Adrenal gland (tissue), 9 donors: ENCODE measurements at regions not wholly inside any gene's neighbourhood (a gene's known extent, or its start where the extent isn't known, plus 50 kb on each side); places are given as distances from the start of the nearest gene placed in this dataset.

Experiments
- DNase-seq, 7 donors: peaks; one replicate each; pipeline ENCODE4 v3.0.0-alpha.2; 2019 to 2020
- H3K27ac ChIP-seq, 5 donors: fragments of 200-600 bp; sonication (generic) in 4 of 5; 1 replicate in 3 of 5; 2 replicates in 2 of 5; pipeline versions ENCODE4 v1.5.1 to v1.8.0; 2016 to 2020; ENCODE audit warnings: mild to moderate bottlenecking in 1 of 5
- H3K27me3 ChIP-seq: fragments of 200-600 bp; 2 replicates; pipeline ENCODE4 v1.8.0; 2021
- H3K36me3 ChIP-seq, 2 donors: fragments of 200-600 bp; replicated peaks in 1 of 2; 1 replicate in 1 of 2; 2 replicates in 1 of 2; pipeline versions ENCODE4 v1.5.1 to v1.8.0; 2018 to 2022
- H3K4me1 ChIP-seq, 2 donors: fragments of 200-600 bp; replicated peaks in 1 of 2; 1 replicate in 1 of 2; 2 replicates in 1 of 2; pipeline versions ENCODE4 v1.5.1 to v1.8.0; 2018 to 2021
- H3K4me3 ChIP-seq, 4 donors: fragments of 200-600 bp; sonication (generic) in 3 of 4; one replicate each; pipeline ENCODE4 v1.5.1; 2016 to 2018
- H3K9me3 ChIP-seq, 3 donors: fragments of 200-600 bp; sonication (generic) in 1 of 3; replicated peaks in 1 of 3; 1 replicate in 2 of 3; 2 replicates in 1 of 3; pipeline versions ENCODE4 v1.5.1 to v1.8.0; 2016 to 2021
- POLR2A ChIP-seq, 2 donors: fragments of 450-650 bp; IDR thresholded peaks; one replicate each; pipeline ENCODE4 v1.6.1; 2017; ENCODE audit warnings: antibody characterized with exemption in 2 of 2, mild to moderate bottlenecking in 2 of 2, moderate library complexity in 1 of 2
- WGBS, 4 donors: extraction: QIAGEN DNeasy Blood & Tissue Kit in 2 of 4; methylation state at CpG; one replicate each; pipeline versions ENCODE4 v1.1.5 to v1.1.7; 2013 to 2017; 5-methylcytosine and 5-hydroxymethylcytosine counted together
- intact Hi-C, 2 donors: fragments of 100-400 bp; cut with DNase I; formaldehyde crosslinking; loops; one replicate each; pipeline versions ENCODE4 v1.14.1 to v1.15.0; 2022 to 2023
- TF ChIP-seq, protein P1 (sequence below), 6 experiments: fragments of 450-650 bp in 4 of 6; fragments of 200-600 bp in 2 of 6; sonication (generic) in 1 of 6; IDR thresholded peaks; 1 replicate in 5 of 6; 2 replicates in 1 of 6; pipeline versions ENCODE4 v1.5.1 to v1.8.0; 2016 to 2021; ENCODE audit warnings: antibody characterized with exemption in 6 of 6, mild to moderate bottlenecking in 2 of 6, moderate library complexity in 1 of 6
- donor health status: healthy with polysubstance abuse.
- donor health status: Bipolar disorder and iron deficiency.
- donor health status: DM: yes; HTN: yes; CAD: no.
- donor health status: DM: no; HTN: no; CAD: no.
- donor health status: DM: no; HTN: no; CAD: no.

DNA sequence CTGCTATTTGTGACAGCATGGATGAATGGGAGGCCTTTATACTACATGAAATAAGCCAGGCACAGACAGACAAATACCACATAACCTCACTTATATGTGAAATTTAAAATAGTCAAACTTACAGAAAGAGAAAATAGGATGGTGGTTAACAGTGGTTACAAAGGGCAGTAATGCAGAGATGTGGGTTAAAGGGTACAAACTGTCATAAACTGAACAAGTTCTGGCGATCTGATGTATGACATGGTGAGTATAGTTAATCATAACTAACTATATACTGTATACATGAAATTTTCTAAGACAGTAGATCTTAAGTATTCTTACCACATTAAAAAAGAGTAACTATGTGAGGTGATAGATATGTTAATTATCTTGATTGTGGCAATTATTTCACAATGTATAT lies 558.1 kb upstream of the ZNF804A start:
- no peak for DNase-seq
- Histone ChIP-seq H3K36me3 (no peaks in the 10 kb centered on the region), H3K27ac (no peak overlapping the region), H3K27me3 (no peaks in the 10 kb centered on the region), H3K9me3 (no peaks in the 10 kb centered on the region), H3K4me3 (no peak overlapping the region), H3K4me1 (no peaks in the 10 kb centered on the region)
- TF ChIP-seq, protein P1, sequence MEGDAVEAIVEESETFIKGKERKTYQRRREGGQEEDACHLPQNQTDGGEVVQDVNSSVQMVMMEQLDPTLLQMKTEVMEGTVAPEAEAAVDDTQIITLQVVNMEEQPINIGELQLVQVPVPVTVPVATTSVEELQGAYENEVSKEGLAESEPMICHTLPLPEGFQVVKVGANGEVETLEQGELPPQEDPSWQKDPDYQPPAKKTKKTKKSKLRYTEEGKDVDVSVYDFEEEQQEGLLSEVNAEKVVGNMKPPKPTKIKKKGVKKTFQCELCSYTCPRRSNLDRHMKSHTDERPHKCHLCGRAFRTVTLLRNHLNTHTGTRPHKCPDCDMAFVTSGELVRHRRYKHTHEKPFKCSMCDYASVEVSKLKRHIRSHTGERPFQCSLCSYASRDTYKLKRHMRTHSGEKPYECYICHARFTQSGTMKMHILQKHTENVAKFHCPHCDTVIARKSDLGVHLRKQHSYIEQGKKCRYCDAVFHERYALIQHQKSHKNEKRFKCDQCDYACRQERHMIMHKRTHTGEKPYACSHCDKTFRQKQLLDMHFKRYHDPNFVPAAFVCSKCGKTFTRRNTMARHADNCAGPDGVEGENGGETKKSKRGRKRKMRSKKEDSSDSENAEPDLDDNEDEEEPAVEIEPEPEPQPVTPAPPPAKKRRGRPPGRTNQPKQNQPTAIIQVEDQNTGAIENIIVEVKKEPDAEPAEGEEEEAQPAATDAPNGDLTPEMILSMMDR (IDR thresholded peaks at IDR 0.05) = no peak
- no peak for TF ChIP-seq POLR2A (IDR thresholded peaks at IDR 0.05)
- 76 to 93% (median 82%) methylated on average over 1 of the region's 1 CpG for WGBS, 4 donors
- intact Hi-C loops = no loop called here

DNA sequence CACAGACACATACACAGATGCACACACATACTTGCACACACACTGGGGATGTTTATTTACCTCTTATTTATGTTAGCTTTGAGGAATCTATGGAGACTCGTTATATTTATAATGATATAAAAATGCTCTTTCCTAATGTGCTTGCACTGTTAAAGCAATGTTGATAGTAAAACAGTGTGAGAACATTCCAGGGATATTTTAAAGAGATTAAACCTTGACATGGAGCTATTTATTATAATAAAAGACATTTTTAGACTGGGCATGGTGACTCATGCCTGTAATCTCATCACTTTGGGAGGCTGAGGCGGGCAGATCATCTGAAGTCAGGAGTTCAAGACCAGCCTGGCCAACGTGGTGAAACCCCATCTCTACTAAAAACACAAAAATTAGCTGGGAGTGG lies 557.3 kb upstream of the ZNF804A start:
- no peak for DNase-seq
- TF ChIP-seq, protein P1 (IDR thresholded peaks at IDR 0.05) = no peak
- TF ChIP-seq POLR2A (IDR thresholded peaks at IDR 0.05) = no peak
- intact Hi-C loops = no loop called here
- H3K9me3 ChIP-seq = no peaks in the 10 kb centered on the region
- WGBS, 4 donors = 30 to 52% (median 36%) methylated on average over 3 of the region's 3 CpGs
- H3K4me3 ChIP-seq = no peak overlapping the region
- no peaks in the 10 kb centered on the region for H3K36me3 ChIP-seq
- H3K27me3 ChIP-seq = no peaks in the 10 kb centered on the region
- no peaks in the 10 kb centered on the region for H3K4me1 ChIP-seq
- H3K27ac ChIP-seq = no peak overlapping the region

DNA sequence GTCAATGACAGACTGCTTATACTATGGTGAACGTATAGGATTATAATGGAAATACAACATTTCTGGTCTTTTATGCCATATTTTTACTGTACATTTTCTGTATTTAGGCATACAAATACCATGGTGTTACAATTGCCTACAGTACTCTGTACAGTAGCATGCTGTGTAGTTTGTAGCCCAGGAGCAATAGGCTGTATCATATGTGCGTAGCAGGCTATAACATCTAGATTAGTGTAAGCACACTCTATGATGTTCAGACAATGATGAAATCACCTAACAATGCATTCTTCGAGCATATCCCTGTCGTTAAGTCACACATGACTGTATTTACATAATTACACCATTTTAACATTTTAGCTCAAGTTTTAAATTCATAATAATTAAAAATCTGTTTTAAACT lies 556.6 kb upstream of the ZNF804A start:
- intact Hi-C loops = no loop called here

DNA sequence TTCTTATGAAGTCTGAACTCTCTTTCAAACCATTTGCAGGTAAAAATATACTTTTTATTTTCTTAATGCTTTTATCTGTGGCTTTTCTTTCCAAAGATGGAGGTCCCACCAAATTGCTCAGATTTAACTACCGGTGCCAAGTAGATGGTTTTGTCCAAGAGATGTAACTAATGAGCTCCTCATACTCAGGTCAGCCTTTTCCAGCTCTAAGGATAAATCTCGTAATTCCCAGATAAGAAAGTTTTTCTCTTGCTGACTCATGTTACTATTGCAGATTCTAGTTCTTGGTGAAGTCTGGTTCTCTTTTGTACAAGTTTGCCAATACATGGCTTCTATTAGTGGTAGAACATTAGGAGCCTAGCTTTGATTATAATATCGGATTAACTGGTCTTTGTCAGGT lies 550.8 kb upstream of the ZNF804A start:
- intact Hi-C loops = no loop called here
- DNase-seq = no peak
- WGBS, 4 donors = 23 to 55% (median 44%) methylated on average over 3 of the region's 3 CpGs
- TF ChIP-seq, protein P1 (IDR thresholded peaks at IDR 0.05) = no peak
- no peak for TF ChIP-seq POLR2A (IDR thresholded peaks at IDR 0.05)
- Histone ChIP-seq H3K36me3 (no peaks in the 10 kb centered on the region), H3K9me3 (no peaks in the 10 kb centered on the region), H3K27me3 (no peaks in the 10 kb centered on the region), H3K4me3 (no peak overlapping the region), H3K4me1 (no peaks in the 10 kb centered on the region), H3K27ac (no peak overlapping the region)

More for the DNA sequence above, 556.6 kb upstream of the ZNF804A start:
- WGBS, 4 donors = 65 to 82% (median 77%) methylated on average over 4 of the region's 4 CpGs
- no peaks in the 10 kb centered on the region for H3K9me3 ChIP-seq
- no peak overlapping the region for H3K27ac ChIP-seq
- no peak for DNase-seq
- TF ChIP-seq POLR2A (IDR thresholded peaks at IDR 0.05) = no peak
- TF ChIP-seq, protein P1 (IDR thresholded peaks at IDR 0.05) = no peak
- no peak overlapping the region for H3K4me3 ChIP-seq
- no peaks in the 10 kb centered on the region for H3K27me3 ChIP-seq
- H3K4me1 ChIP-seq = no peaks in the 10 kb centered on the region
- H3K36me3 ChIP-seq = no peaks in the 10 kb centered on the region
